GM13976 (cell line): ENCODE measurements at regions not wholly inside any gene's neighbourhood (a gene's known extent, or its start where the extent isn't known, plus 50 kb on each side); places are given as distances from the start of the nearest gene placed in this dataset.

Experiments
- DNase-seq: peaks from one replicate; pipeline ENCODE4 v3.0.0; 2012; ENCODE audit warnings: low spot score
- in situ Hi-C: fragments of 300-500 bp; cut with MboI; formaldehyde crosslinking; loops from one replicate; pipeline ENCODE4 v1.12.0; 2022; ENCODE audit warnings: low sequenced_read_pairs, mixed read lengths, inconsistent platforms; ENCODE audit not compliant: unreplicated experiment
- TF ChIP-seq, protein P1 (sequence below): IDR thresholded peaks from 2 replicates; pipeline ENCODE4 v1.5.1; 2012; ENCODE audit warnings: borderline replicate concordance, mild to moderate bottlenecking; ENCODE audit not compliant: insufficient read depth; ENCODE audit errors: extremely low read depth, missing control alignments, control extremely low read depth

DNA sequence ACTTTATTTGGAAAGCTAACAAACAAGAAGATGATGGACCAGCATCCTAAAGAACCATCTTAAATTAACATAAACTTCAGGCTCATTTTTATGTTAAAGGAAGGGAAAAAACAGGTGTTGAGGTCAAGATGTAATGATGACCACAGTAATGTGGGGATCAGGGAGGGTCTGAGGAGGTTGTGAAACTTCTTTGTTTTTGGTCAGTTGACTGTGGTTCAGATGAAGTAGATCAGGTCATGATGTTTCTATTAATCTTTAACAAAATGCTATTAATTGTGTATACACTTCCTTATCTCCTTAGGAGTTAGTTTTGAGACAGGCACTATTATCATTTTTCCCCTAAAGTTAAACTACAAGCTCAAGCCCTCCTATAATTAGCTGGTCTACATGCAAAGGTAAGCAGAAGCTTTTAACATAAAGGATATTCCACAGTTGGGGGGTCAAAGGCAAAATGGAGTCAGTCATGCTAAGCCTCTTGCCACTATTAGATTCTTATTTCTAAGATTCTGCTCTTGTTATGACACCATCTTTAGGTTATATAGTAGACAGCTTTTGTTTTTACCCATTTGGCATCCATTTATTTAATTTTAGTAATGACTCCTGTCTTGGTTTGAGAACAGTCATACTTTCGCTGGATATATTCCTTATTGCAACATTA, 800.1 kb upstream of the PCDH9 start:
- DNase-seq: no peak
- in situ Hi-C loops: no loop called here
- TF ChIP-seq, protein P1, sequence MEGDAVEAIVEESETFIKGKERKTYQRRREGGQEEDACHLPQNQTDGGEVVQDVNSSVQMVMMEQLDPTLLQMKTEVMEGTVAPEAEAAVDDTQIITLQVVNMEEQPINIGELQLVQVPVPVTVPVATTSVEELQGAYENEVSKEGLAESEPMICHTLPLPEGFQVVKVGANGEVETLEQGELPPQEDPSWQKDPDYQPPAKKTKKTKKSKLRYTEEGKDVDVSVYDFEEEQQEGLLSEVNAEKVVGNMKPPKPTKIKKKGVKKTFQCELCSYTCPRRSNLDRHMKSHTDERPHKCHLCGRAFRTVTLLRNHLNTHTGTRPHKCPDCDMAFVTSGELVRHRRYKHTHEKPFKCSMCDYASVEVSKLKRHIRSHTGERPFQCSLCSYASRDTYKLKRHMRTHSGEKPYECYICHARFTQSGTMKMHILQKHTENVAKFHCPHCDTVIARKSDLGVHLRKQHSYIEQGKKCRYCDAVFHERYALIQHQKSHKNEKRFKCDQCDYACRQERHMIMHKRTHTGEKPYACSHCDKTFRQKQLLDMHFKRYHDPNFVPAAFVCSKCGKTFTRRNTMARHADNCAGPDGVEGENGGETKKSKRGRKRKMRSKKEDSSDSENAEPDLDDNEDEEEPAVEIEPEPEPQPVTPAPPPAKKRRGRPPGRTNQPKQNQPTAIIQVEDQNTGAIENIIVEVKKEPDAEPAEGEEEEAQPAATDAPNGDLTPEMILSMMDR: no peak

- DNase-seq: no peak
- TF ChIP-seq, protein P1: no peak
- in situ Hi-C loops: no loop called here
Measured at GRCh38 chr13:68028701-68029100, 798.6 kb upstream of the PCDH9 start.

DNA sequence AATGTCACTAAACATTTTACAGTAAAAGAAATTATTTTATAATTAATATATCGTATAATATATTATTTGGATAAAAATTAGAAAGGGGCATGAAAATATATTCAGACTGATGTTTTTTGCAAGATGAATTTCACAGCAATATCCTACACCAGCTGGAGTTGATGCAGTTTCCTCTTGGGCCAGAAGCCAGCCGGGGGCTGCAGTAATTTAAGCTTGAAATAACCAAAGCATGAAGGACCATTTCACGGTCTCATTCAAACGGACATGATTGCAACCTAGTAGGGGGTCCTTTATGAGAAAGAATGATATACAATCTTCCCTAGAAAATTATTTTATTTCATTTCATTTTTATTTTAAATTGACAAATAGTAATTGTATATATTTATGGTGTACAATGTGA, 797.2 kb upstream of the PCDH9 start:
- in situ Hi-C loops: no loop called here
- DNase-seq: no peak
- TF ChIP-seq, protein P1: no peak

DNA sequence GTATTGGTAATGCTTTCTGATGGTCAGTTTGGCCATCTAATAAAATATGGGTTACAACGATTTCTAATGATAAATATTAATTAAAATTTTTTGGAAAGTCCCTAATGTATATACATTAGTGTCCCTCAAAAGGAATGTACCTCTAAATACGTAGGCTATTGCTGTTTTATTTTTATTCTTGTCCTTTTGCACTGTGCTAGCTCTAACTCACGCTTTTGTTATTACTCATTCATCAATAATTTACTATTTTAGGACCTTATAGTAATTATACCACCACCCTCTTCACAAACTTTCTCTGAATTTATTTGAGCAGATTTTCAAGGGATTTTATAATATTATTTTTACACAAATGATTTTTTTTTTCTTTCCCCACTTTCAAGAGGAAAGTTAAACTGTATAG, 795.9 kb upstream of the PCDH9 start:
- no peak for DNase-seq
- in situ Hi-C loops: no loop called here
- TF ChIP-seq, protein P1: no peak

DNA sequence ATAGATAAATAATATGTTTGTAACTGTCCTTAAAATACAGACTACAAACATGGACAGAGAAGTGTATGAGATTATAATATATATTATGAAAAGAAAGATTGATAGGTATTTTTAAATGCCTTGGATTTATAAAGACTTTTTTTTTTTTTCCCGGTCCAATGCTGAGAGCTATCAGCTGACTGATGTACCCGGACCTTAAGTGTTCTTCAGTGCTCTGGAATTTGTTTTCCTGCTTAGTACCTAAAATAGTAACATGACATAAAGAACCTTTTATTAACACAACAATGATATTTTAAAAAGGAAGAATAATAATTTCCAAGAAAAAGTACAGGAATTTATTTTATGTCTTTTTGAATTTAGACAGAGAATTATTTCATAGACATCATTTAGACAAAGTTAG, 795.5 kb upstream of the PCDH9 start:
- TF ChIP-seq, protein P1: no peak

DNA sequence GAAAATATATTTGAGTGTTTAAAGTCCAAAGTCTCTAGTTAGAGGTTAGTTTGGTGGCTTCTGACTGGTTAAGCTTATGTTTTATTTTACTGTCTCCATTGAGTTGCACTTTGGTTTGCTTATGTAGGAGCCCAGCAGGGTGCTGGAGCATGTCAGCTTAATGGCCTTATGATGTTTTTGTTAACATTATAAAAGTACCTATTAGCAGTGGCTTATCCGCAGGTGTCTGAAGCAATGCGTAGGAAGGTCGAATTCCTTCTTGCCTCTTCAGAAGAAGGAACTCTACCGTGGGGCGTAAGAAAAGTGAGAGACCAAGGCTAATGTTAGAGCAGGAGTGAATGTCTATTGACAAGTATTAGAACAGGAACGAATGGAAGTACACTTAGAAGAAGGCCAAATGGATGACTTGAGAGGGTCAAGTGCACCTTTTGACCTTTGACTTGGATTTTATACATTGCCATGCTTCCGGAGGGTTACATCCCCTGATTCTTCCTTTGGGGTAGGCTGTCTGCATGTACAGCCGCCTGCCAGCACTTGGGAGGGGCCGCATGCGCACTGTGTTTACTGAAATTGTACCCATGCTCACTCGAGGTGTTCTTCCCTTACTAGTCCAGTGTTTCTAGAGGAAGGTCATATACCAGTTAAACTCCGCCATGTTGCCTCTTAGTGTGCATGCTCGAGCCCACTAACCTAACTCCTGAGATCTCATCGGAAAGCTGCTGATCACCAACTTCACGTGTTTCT, 793.9 kb upstream of the PCDH9 start:
- DNase-seq: no peak
- in situ Hi-C loops: no loop called here
- TF ChIP-seq, protein P1: no peak

More for the DNA sequence above, 795.5 kb upstream of the PCDH9 start:
- in situ Hi-C loops: no loop called here
- DNase-seq: no peak

DNA sequence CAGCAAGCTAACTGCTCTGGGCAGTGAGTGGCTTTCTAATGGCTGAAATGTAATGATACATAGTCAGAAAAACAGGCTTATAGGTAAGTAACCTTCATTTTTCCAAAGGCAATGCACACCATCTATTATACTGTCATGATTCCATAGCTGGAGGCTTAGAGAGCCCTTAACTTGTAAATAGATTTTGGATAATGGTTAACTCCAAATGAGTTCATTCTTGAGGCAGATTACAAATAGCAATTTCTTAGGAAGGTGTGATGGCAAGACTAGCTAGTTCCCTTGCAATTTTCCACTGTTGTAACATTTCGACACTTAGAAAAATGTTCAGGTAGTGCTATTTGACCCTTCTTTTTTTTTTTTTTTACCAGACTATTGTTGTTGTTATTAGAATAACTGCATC, 789.8 kb upstream of the PCDH9 start:
- TF ChIP-seq, protein P1: no peak
- DNase-seq: no peak
- in situ Hi-C loops: no loop called here
